Small intestine (tissue), 7 donors: ENCODE measurements at regions not wholly inside any gene's neighbourhood (a gene's known extent, or its start where the extent isn't known, plus 50 kb on each side); places are given as distances from the start of the nearest gene placed in this dataset.

Source experiments
- DNase-seq, 2 donors: peaks; one replicate each; pipeline versions ENCODE4 v3.0.0 to v3.0.0-alpha.2; 2013
- FAIRE-seq: peaks from 2 replicates; lab custom pipeline; 2012; peaks lifted over from hg19 to GRCh38; lab: Jason Lieb, UNC
- H3K27ac ChIP-seq, 3 donors: one replicate each; pipeline ENCODE4 v1.5.1; 2013; ENCODE audit warnings: low read length in 2 of 3, mild to moderate bottlenecking in 2 of 3, control low read depth in 1 of 3, inconsistent platforms in 1 of 3, low read depth in 1 of 3, moderate library complexity in 1 of 3
- H3K27me3 ChIP-seq, 3 donors: one replicate each; pipeline ENCODE4 v1.6.1; 2013; ENCODE audit warnings: low read length in 3 of 3, inconsistent platforms in 1 of 3; ENCODE audit not compliant: control insufficient read depth in 3 of 3, insufficient read depth in 3 of 3
- H3K36me3 ChIP-seq, 3 donors: one replicate each; pipeline ENCODE4 v1.6.1; 2013; ENCODE audit warnings: low read length in 3 of 3, inconsistent platforms in 1 of 3, low read depth in 1 of 3, mild to moderate bottlenecking in 1 of 3, moderate library complexity in 1 of 3; ENCODE audit not compliant: control insufficient read depth in 3 of 3, insufficient read depth in 2 of 3
- H3K4me1 ChIP-seq, 3 donors: one replicate each; pipeline ENCODE4 v1.6.1; 2013; ENCODE audit warnings: low read length in 2 of 3, inconsistent platforms in 1 of 3, low read depth in 1 of 3, mild to moderate bottlenecking in 1 of 3, moderate library complexity in 1 of 3; ENCODE audit not compliant: control insufficient read depth in 3 of 3, insufficient read depth in 2 of 3
- H3K4me3 ChIP-seq, 3 donors: one replicate each; pipeline ENCODE4 v1.5.1; 2013; ENCODE audit warnings: low read length in 3 of 3, control low read depth in 1 of 3, inconsistent platforms in 1 of 3, low read depth in 1 of 3, mild to moderate bottlenecking in 1 of 3, moderate library complexity in 1 of 3
- H3K9me3 ChIP-seq, 2 donors: one replicate each; pipeline ENCODE4 v1.6.1; 2013; ENCODE audit warnings: low read depth in 1 of 2, low read length in 1 of 2; ENCODE audit not compliant: control insufficient read depth in 2 of 2, insufficient read depth in 1 of 2
- WGBS, 3 donors: extraction: QIAGEN DNeasy Blood & Tissue Kit; methylation state at CpG; one replicate each; pipeline ENCODE4 v1.1.7; 2013; 5-methylcytosine and 5-hydroxymethylcytosine counted together
- donor health status: healthy with polysubstance abuse.
- donor health status: control.
- donor health status: control.
- donor health status: Bipolar disorder and iron deficiency.
- donor health status: healthy.

- Histone ChIP-seq H3K36me3 (no peaks in the 10 kb centered on the region), H3K4me3 (no peak overlapping the region), H3K4me1 (peaks cover 0 to 11% (median 0%) of the 10 kb centered on the region in 3 donors), H3K9me3 (no peaks in the 10 kb centered on the region), H3K27me3 (no peaks in the 10 kb centered on the region), H3K27ac (no peak overlapping the region)
- DNase-seq = no peak
- FAIRE-seq = no peak
- WGBS, 3 donors = 92 to 93% (median 92%) methylated on average over 6 of the region's 6 CpGs
Observed at GRCh38 chr2:9146646-9147045, 60.0 kb upstream of the ASAP2 start.

GRCh38 chr2:9145752-9146430 lies 60.7 kb upstream of the ASAP2 start:
- WGBS, 3 donors = 84 to 87% (median 85%) methylated on average over 24 to 28 of the region's 28 CpGs
- Histone ChIP-seq H3K4me1 (peaks cover 0 to 11% (median 0%) of the 10 kb centered on the region in 3 donors), H3K4me3 (no peak overlapping the region), H3K9me3 (no peaks in the 10 kb centered on the region), H3K27ac (no peak overlapping the region), H3K27me3 (no peaks in the 10 kb centered on the region), H3K36me3 (no peaks in the 10 kb centered on the region)
- DNase-seq (no peak), FAIRE-seq (no peak)

GRCh38 chr2:9145109-9145751 lies 61.4 kb upstream of the ASAP2 start:
- Histone ChIP-seq H3K27me3 (no peaks in the 10 kb centered on the region), H3K4me3 (no peak overlapping the region), H3K36me3 (no peaks in the 10 kb centered on the region), H3K27ac (no peak overlapping the region), H3K9me3 (no peaks in the 10 kb centered on the region), H3K4me1 (peaks cover 0 to 11% (median 0%) of the 10 kb centered on the region in 3 donors)
- no peak for DNase-seq
- FAIRE-seq = no peak
- 75 to 78% (median 76%) methylated on average over 13 of the region's 13 CpGs for WGBS, 3 donors

GRCh38 chr2:9144617-9145016 lies 62.0 kb upstream of the ASAP2 start:
- Histone ChIP-seq H3K4me1 (peaks cover 0 to 11% (median 0%) of the 10 kb centered on the region in 3 donors), H3K27ac (no peak overlapping the region), H3K36me3 (no peaks in the 10 kb centered on the region), H3K9me3 (no peaks in the 10 kb centered on the region), H3K4me3 (no peak overlapping the region), H3K27me3 (no peaks in the 10 kb centered on the region)
- FAIRE-seq (no peak), DNase-seq (no peak)
- 84 to 89% (median 89%) methylated on average over 5 of the region's 5 CpGs for WGBS, 3 donors

- H3K4me1 ChIP-seq = peaks cover 0 to 11% (median 0%) of the 10 kb centered on the region in 3 donors
- WGBS, 3 donors = 83 to 90% (median 84%) methylated on average over 1 of the region's 1 CpG
- no peaks in the 10 kb centered on the region for H3K27me3 ChIP-seq
- no peak for DNase-seq
- H3K4me3 ChIP-seq = no peak overlapping the region
- FAIRE-seq = no peak
- no peak overlapping the region for H3K27ac ChIP-seq
- no peaks in the 10 kb centered on the region for H3K36me3 ChIP-seq
- H3K9me3 ChIP-seq = no peaks in the 10 kb centered on the region
Observed at GRCh38 chr2:9144046-9144445, 62.6 kb upstream of the ASAP2 start.

- Histone ChIP-seq H3K4me1 (peaks cover 0 to 14% (median 0%) of the 10 kb centered on the region in 3 donors), H3K27me3 (no peaks in the 10 kb centered on the region), H3K4me3 (peak overlapping the region in 1 of 3 donors; percentile 10), H3K27ac (peak overlapping the region in 1 of 3 donors; percentile 22), H3K36me3 (no peaks in the 10 kb centered on the region), H3K9me3 (no peaks in the 10 kb centered on the region)
- FAIRE-seq (no peak), DNase-seq (no peak)
- WGBS, 3 donors = 46 to 64% (median 49%) methylated on average over 11 of the region's 11 CpGs
Observed at GRCh38 chr2:9143264-9143815, 63.3 kb upstream of the ASAP2 start.

- H3K27ac ChIP-seq = peak overlapping the region in 1 of 3 donors; percentile 22
- peaks cover 0 to 14% (median 0%) of the 10 kb centered on the region in 3 donors for H3K4me1 ChIP-seq
- no peaks in the 10 kb centered on the region for H3K36me3 ChIP-seq
- DNase-seq (peak; percentile 87 to 94), FAIRE-seq (no peak)
- peak overlapping the region in 1 of 3 donors; percentile 10 for H3K4me3 ChIP-seq
- H3K9me3 ChIP-seq = no peaks in the 10 kb centered on the region
- WGBS, 3 donors = 4 to 9% (median 8%) methylated on average over 39 to 40 of the region's 40 CpGs
- no peaks in the 10 kb centered on the region for H3K27me3 ChIP-seq
Observed at GRCh38 chr2:9142551-9143263, 63.9 kb upstream of the ASAP2 start.
